GM23338 (cell line): ENCODE measurements at regions not wholly inside any gene's neighbourhood (a gene's known extent, or its start where the extent isn't known, plus 50 kb on each side); places are given as distances from the start of the nearest gene placed in this dataset.

Experiments used
- ATAC-seq: fragments of 200-7000 bp; cut with Tn5 transposase; 3 replicates; pipeline ENCODE4 v1.9.1; 2020
- DNase-seq: peaks from one replicate; pipeline ENCODE4 v3.0.0-alpha.2; 2015; ENCODE audit warnings: low spot score
- H2AFZ ChIP-seq: fragments of 200-600 bp; sonication (generic); 2 replicates; pipeline ENCODE4 v1.8.0; 2016; ENCODE audit warnings: antibody characterized with exemption, mild to moderate bottlenecking, moderate library complexity
- H3F3A ChIP-seq: fragments of 200-600 bp; sonication (generic); replicated peaks from 2 replicates; pipeline ENCODE4 v1.8.0; 2017; ENCODE audit warnings: antibody characterized with exemption, mixed run types, low read depth
- H3K27ac ChIP-seq: fragments of 200-600 bp; sonication (generic); 2 replicates; pipeline ENCODE4 v1.6.1; 2016; ENCODE audit warnings: low read depth
- H3K27me3 ChIP-seq: fragments of 200-600 bp; sonication (generic); 2 replicates; pipeline ENCODE4 v1.8.0; 2016; ENCODE audit warnings: mild to moderate bottlenecking, mixed run types, moderate library complexity; ENCODE audit not compliant: insufficient read depth
- H3K36me3 ChIP-seq: fragments of 200-600 bp; sonication (generic); 2 replicates; pipeline ENCODE4 v1.8.0; 2016; ENCODE audit warnings: mild to moderate bottlenecking; ENCODE audit not compliant: insufficient read depth
- H3K4me1 ChIP-seq: fragments of 200-600 bp; sonication (generic); 2 replicates; pipeline ENCODE4 v1.8.0; 2016; ENCODE audit warnings: mild to moderate bottlenecking, moderate library complexity; ENCODE audit not compliant: insufficient read depth
- H3K4me2 ChIP-seq: fragments of 200-600 bp; sonication (generic); 2 replicates; pipeline ENCODE4 v1.7.1; 2017; ENCODE audit warnings: mixed run types
- H3K4me3 ChIP-seq: fragments of 200-600 bp; sonication (generic); 2 replicates; pipeline ENCODE4 v1.6.1; 2016; ENCODE audit warnings: mixed run types
- H3K79me2 ChIP-seq: fragments of 200-600 bp; sonication (generic); replicated peaks from 2 replicates; pipeline ENCODE4 v1.8.0; 2017; ENCODE audit warnings: mild to moderate bottlenecking; ENCODE audit not compliant: insufficient read depth
- H3K9me2 ChIP-seq: fragments of 200-600 bp; sonication (generic); 2 replicates; pipeline ENCODE4 v1.8.0; 2017; ENCODE audit not compliant: insufficient read depth
- H4K20me1 ChIP-seq: fragments of 200-600 bp; sonication (generic); replicated peaks from 2 replicates; pipeline ENCODE4 v1.8.0; 2017; ENCODE audit warnings: mild to moderate bottlenecking; ENCODE audit not compliant: insufficient read depth
- H3K27ac Mint-ChIP-seq: 2 replicates; pipeline ENCODE4 v1.8.0; 2020; ENCODE audit warnings: inconsistent platforms, mild to moderate bottlenecking, moderate library complexity, mixed read lengths
- H3K27me3 Mint-ChIP-seq: 3 replicates; pipeline ENCODE4 v1.8.0; 2022; ENCODE audit warnings: low read depth, mild to moderate bottlenecking, moderate library complexity, mixed read lengths, inconsistent platforms; ENCODE audit not compliant: insufficient read depth, poor library complexity
- H3K36me3 Mint-ChIP-seq: 3 replicates; pipeline ENCODE4 v1.8.0; 2021; ENCODE audit warnings: low read depth, mild to moderate bottlenecking, inconsistent platforms, moderate library complexity, mixed read lengths
- H3K4me1 Mint-ChIP-seq: 3 replicates; pipeline ENCODE4 v1.8.0; 2020; ENCODE audit warnings: mild to moderate bottlenecking, inconsistent platforms, mixed read lengths
- H3K4me3 Mint-ChIP-seq: 3 replicates; pipeline ENCODE4 v1.8.0; 2021; ENCODE audit warnings: moderate library complexity, mild to moderate bottlenecking, inconsistent platforms, mixed read lengths
- H3K9me3 Mint-ChIP-seq: 3 replicates; pipeline ENCODE4 v1.8.0; 2020; ENCODE audit warnings: moderate library complexity, mild to moderate bottlenecking, inconsistent platforms, mixed read lengths
- CTCF ChIP-seq, 2 experiments: fragments of 200-600 bp in 1 of 2; sonication (generic) in 1 of 2; conservative IDR thresholded peaks; 2 replicates each; pipeline versions ENCODE4 v1.5.1 to v1.6.1; 2016 to 2017; ENCODE audit warnings: antibody characterized with exemption in 2 of 2, low read depth in 2 of 2, mild to moderate bottlenecking in 2 of 2, moderate library complexity in 1 of 2
- ETS1 ChIP-seq: IDR thresholded peaks from 2 replicates; pipeline ENCODE4 v1.6.1; 2016; ENCODE audit warnings: antibody characterized with exemption
- EZH2phosphoT487 ChIP-seq: fragments of 200-600 bp; sonication (generic); IDR thresholded peaks from one replicate; pipeline ENCODE4 v1.8.1; 2018; ENCODE audit warnings: antibody characterized with exemption; ENCODE audit not compliant: unreplicated experiment
- JUNB ChIP-seq: IDR thresholded peaks from one replicate; pipeline ENCODE4 v1.6.1; 2016; ENCODE audit warnings: antibody characterized with exemption; ENCODE audit not compliant: unreplicated experiment
- NANOG ChIP-seq: IDR thresholded peaks from 2 replicates; pipeline ENCODE4 v1.6.1; 2016; ENCODE audit warnings: antibody characterized with exemption, borderline replicate concordance
- REST ChIP-seq: IDR thresholded peaks from one replicate; pipeline ENCODE4 v1.6.1; 2018; ENCODE audit warnings: antibody characterized with exemption; ENCODE audit not compliant: unreplicated experiment
- STAT1 ChIP-seq: IDR thresholded peaks from one replicate; pipeline ENCODE4 v1.6.1; 2016; ENCODE audit warnings: antibody characterized with exemption; ENCODE audit not compliant: unreplicated experiment
- ZNF114 ChIP-seq: fragments of 250-450 bp; sonication (Bioruptor Pico); IDR thresholded peaks from 2 replicates; pipeline ENCODE4 v1.5.0; 2020; ENCODE audit warnings: mild to moderate bottlenecking, moderate library complexity
- ZNF331 ChIP-seq: fragments of 250-450 bp; sonication (Bioruptor Pico); IDR thresholded peaks from 2 replicates; pipeline ENCODE4 v1.5.0; 2020; ENCODE audit warnings: low read depth, mild to moderate bottlenecking, moderate library complexity
- ZNF462 ChIP-seq: fragments of 250-450 bp; sonication (Bioruptor Pico); IDR thresholded peaks from 2 replicates; pipeline ENCODE4 v1.5.0; 2020; ENCODE audit warnings: mild to moderate bottlenecking, moderate library complexity

GRCh38 chr14:98728024-98728423 is 544.0 kb downstream of the BCL11B start (continued):
- TF ChIP-seq REST, result no peak
- no peak for TF ChIP-seq EZH2phosphoT487
- no peak for TF ChIP-seq CTCF (conservative IDR thresholded peaks at IDR 0.05; ENCODE audit: low read depth in 2 of 2)
- TF ChIP-seq STAT1, result no peak
- no peak for TF ChIP-seq NANOG

- H3K4me2 ChIP-seq, result no peak overlapping the region
- H3K79me2 ChIP-seq, result no peaks in the 10 kb centered on the region
- H3F3A ChIP-seq, result no peaks in the 10 kb centered on the region
- no peak overlapping the region for H3K27ac ChIP-seq
- ATAC-seq, result no peak
- Mint-ChIP-seq H3K4me3 (no peak overlapping the region), H3K27ac (no peak overlapping the region), H3K27me3 (peaks cover 2% of the 10 kb centered on the region), H3K36me3 (no peaks in the 10 kb centered on the region), H3K9me3 (no peaks in the 10 kb centered on the region; the same call in 2 of the 3 replicates), H3K4me1 (peaks cover 7% of the 10 kb centered on the region)
- H4K20me1 ChIP-seq, result no peaks in the 10 kb centered on the region
- H3K4me3 ChIP-seq, result no peak overlapping the region
- H3K9me2 ChIP-seq, result peaks cover 12% of the 10 kb centered on the region; the same call in 1 of the 2 replicates
- H3K27me3 ChIP-seq, result no peaks in the 10 kb centered on the region
- no peak overlapping the region for H2AFZ ChIP-seq
- peaks cover 6% of the 10 kb centered on the region for H3K4me1 ChIP-seq
- no peaks in the 10 kb centered on the region for H3K36me3 ChIP-seq
- no peak for DNase-seq
- TF ChIP-seq ZNF114 (CRISPR knock-in tag) (no peak), EZH2phosphoT487 (no peak), ETS1 (no peak), CTCF (conservative IDR thresholded peaks at IDR 0.05; ENCODE audit: low read depth in 2 of 2) (no peak), ZNF462 (CRISPR knock-in tag) (no peak), JUNB (no peak), ZNF331 (CRISPR knock-in tag) (no peak), NANOG (no peak)
Measured at GRCh38 chr14:98728836-98729235, 543.2 kb downstream of the BCL11B start.
